NCI-H1694 treated with DMSO at 0.1 percent for 48 hours (cell line): ENCODE measurements at regions not wholly inside any gene's neighbourhood (a gene's known extent, or its start where the extent isn't known, plus 50 kb on each side); places are given as distances from the start of the nearest gene placed in this dataset.

Source experiments
- DNase-seq: peaks from one replicate; lab custom pipeline; 2025; lab: John Stamatoyannopoulos, UW

DNA sequence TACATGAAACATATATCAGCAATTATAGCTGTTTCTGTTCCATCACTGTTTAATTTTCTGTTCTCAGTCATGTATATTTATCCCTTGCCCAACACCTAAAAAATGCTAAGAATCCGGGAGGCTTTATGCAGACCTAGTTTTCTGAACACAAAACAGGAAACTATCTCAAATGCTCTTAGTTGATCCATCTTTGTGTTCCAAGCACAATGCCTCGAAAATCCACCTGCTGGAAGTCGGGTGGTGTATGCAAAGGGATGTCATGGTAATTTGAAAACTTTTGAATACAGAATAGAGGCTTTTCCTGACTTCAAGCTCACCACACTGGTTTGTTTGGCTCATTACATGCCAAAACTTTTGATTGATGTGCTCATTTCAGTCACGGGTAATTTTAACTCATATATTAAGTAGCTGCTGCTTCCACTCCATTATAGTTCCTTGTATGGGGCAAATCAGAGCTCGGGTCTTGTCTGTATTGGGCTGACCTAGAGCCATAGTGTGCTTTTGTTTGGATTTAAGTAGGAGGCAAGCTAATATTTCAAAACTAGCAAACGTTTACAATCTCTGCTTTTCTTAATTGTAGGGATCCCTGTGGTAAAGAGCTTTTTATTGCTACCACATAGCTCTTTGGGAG is 646.5 kb upstream of the EPHA7 start:
- DNase-seq = no peak

DNA sequence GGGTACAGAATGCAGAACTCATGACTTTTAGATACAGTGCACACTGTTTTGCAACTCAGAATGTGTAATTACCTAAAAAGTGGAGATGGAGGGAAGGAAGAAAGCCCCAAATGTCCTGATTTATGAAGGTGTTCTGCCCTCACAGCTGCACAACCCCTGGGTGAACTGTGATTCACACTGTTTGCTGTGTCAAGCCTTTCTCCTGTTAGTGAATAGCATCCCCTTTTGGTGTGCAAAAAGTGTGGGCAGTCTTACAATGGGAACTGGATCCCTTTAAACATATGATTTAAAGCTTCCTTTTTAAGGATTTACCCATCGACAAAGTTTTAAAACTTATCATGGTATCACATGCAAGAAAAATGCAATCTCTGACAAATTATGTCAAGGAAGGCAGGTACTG is 633.4 kb upstream of the EPHA7 start:
- no peak for DNase-seq

DNA sequence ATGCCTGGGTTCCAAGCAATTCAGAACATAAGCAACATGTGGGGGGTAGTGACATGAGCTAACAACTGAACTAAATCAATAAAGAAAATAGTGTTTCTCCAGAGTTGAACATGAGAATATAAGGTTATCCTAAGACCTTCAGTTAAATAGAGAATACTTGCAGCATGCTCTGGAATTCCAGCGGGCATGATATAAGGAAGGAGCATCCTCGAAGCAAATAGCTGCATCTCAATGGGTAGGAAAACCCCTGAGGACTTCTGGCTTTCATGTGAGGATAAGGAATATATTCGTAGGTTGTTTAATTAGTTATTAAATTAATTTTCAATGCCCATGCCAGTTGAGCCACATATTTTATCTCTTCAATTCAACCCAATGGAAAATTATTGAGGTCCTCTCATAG is 631.2 kb upstream of the EPHA7 start:
- DNase-seq = no peak

DNA sequence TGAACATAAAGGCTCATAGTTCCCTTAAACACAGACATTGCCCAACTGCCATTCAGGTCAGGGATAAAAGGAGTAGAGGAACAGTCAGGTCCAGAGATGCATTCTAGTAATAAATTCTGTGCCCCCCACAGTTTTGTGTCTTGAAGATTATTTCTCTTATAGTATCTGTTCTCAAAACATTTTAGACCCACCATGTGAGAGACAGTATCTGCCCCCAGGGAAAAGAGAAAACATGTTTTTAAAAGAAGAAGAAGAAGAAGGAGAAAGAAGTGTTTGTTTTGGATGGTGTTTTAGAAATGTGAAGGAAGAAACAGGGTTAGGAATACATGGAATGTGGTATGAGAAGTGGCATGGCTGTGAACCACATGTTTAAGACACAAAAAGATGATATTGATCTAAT is 629.6 kb upstream of the EPHA7 start:
- no peak for DNase-seq

DNA sequence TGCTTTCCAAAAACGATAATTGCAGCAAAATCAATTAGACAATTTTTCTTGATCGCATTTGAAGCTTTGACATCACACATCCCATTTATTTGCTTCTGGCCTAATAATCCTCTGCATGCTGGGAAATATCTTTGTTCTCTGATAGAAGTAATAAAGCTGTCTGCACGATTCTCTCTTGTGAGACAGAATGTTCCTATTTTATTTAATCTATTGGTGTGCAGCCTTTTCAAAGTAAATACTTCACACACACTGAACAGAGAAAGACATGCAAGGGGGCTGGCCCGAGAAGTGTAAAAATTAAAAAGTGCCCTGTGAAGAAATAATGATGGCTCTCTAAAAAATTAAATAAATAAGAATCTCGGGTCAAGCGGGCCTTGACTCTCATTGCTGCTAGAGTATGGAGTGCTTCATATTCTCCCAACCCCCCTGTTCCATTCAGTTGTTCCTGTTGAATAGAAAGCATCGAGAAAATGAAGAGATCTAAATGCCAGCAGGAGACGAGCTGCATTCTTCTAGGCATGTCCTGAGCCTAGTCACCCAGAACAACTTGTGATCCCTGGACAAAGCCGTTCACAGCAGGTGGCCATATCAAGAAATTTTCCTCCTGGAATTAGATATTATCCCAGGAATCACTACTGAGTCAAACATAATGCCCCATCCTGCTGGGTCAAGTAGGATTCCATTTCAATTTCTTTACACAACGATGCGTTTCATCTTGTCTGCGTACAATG is 625.9 kb upstream of the EPHA7 start:
- no peak for DNase-seq

DNA sequence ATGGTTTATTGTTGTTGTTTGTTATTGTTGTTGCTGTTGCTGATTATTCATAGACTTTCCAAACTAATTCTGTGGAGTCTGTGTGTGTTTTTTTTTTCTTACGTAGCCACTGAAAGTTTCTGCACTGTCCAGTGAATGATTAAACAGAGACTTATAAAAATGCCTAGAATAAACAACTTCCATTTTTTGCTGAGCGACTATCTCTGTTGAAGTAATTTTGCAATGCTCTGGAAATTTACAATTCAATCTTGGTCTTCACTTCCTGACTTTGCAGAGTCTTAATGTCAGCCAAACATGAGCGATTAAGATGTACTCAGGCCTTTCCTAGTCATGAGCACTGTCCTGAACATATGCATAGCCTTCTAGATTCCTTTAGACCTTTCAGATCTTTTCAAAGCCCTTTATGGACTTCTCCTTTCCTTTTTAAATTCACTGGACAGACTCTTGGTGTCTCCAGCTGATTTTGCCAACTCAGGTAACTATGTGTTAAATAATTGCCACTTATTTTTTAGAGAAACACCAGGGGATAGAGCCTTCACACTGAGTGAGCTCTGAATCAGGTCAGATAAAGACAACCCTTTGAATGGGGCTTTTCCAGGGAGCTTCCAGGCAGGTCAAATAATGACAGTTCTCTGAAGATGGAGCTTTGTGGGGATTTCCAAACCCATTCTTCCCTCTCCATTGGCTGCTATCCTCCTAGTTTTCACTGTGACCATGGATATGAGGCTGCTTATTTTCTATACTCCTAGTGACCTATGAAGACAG is 622.8 kb upstream of the EPHA7 start:
- DNase-seq = no peak

DNA sequence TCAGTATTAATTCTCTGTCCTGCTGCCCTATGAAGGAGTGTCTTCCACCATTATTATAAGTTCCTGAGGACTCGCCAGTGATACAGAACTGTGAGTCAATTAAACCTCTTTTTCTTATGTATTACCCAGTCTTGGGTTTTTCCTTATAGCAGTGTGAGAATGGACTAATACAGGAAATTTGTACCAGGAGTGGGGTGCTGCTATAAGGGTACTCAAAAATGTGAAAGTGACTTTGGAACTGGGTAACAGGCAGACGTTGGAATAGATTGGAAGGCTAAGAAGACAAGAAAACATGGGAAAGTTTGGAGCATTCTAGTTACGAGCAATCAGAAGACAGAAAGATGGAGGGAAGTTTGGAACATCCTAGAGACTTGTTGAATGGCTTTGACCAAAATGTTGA is 616.7 kb upstream of the EPHA7 start:
- no peak for DNase-seq

DNA sequence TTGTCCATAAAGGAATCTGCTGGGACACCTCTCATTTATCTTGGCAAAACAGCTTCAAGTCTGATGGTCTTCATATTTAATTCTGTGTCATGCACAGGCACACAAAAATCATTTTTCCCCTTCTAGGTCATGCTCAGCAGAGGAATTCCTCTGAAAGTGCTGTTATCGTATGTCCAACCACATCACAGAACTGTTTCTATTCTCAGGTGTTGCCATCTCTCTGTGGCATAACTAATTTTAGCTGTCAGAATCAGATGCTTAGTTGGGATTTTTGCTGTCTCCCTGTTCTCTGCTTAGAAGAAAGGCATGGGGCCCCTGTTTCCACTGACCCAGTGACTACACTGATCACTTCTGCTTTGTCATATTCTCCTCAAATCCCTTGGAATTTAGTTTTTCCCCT is 608.0 kb upstream of the EPHA7 start:
- no peak for DNase-seq

DNA sequence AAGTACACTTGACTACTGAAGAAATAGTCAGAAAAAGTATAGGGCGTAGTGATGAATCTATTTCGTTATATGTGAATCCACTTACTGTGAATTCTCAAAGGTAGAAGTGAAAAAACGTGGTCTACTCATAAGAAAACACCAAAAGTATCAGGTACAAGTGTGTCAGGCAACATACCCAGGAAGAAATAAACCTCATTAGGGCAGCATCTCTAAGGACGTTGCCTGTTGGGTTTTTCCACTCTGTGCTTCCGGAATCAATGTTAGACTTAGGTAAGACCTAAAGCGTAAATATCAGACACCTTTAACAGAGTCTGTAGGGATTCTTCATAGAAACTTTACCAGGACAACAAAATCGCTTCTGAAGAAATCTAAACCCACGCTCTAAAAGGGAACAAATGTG is 607.2 kb upstream of the EPHA7 start:
- DNase-seq = no peak

DNA sequence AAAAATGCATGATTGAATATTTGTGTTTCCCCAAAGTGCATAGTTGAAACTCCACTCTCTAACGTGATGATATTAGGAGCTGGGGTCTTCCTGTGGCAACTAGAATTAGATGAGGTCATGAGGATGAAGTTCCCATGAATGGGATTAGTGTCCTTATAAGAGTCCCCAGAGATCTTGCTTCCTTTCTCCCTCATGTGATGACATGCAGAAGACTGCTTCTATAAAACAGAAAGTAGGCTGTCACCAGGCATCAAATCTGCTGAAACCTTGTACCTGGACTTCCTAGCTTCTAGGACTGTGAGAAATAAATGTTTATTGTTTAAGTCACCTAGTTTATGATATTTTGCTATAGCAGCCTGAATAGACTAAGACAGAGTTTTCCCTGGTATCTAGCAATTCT is 586.5 kb upstream of the EPHA7 start:
- no peak for DNase-seq

DNA sequence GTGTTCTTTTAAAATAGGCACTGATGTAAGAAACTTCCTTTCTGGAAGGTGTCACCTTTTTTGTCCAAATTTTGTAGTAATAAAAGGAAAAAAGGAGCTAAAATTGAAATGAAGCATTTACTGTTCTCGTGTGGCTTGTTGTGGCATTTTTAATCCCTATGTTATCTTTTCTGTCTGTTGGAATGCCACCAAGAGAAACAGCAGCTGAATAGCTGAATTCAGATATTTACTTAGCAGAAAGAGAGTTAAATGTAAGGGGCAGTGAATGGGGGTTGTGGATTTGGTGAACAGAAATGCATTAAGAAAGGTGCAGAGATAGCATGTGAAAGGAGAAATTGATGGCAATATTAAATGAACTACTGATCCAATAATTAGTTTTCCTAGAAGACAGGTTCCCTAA is 573.6 kb upstream of the EPHA7 start:
- DNase-seq = no peak

DNA sequence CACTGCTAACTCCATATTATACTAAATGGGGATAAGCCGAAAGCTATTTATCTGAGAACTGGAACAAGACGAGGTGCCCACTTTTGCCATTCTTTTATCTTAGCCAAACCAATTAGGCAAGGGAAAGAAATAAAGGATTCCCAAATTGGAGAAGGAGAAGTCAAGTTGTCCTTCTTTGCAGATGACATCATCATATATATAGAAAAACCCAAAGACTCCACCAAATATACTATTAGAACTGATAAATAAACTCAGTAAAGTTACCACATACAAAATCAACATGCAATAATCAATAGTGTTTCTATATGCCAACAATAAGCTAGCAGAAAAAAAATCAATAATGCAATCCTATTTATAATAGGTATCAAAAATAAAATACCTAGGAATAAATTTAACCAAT is 570.3 kb upstream of the EPHA7 start:
- DNase-seq = no peak

DNA sequence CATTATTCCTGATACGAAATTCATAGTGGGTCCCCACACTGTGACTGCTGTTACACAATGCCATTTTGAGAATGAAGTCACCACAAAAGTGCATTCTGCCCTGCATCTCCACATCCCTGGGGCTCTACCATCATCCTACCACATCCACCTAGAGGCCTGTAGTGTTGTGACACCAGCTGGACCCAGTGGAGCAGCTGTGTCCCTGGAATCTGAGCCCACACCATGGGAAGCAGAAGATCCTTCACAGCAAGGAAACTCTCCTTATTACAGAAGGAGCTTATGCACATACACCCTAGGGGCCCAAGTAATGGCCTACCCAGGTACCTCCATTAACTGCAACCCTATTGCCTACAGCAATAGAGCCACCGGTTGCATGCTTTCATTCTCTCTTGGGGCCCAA is 566.6 kb upstream of the EPHA7 start:
- no peak for DNase-seq

DNA sequence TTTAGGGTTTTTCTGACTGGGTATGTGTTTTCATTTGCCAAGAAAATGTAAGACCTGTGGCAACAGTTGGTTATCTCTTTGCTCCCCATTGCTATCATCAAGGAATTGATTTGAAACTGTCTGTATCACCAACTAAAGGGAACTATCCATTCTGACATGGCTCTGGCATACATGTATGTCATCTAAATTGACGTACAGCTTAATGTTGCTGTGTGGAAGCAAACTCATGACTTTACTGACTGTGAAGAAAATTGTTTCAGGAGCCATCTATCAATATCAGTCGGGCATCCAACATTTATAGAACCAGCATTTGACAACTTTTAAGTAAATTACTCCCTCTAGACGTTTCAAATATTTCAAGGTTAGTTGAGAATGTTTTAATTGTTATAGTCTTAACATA is 555.8 kb upstream of the EPHA7 start:
- no peak for DNase-seq

DNA sequence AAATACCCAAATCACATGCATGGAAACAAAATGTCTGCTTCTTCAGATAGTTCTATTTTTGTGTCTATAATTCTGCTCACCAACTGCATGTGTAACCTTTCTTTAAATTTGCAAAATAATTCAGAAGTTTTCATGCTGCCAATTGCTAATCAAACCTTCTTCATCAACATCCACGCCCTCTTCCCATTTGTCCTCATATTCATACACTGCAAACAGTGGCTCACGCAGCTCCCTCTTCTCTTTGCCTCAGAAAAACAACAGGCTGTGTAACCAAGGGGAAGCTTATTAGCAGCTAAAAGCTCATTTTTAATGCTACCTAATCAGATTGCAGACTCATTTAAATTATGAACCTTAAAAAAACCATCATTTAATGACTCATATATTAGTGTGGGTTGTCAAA is 555.0 kb upstream of the EPHA7 start:
- DNase-seq = no peak

DNA sequence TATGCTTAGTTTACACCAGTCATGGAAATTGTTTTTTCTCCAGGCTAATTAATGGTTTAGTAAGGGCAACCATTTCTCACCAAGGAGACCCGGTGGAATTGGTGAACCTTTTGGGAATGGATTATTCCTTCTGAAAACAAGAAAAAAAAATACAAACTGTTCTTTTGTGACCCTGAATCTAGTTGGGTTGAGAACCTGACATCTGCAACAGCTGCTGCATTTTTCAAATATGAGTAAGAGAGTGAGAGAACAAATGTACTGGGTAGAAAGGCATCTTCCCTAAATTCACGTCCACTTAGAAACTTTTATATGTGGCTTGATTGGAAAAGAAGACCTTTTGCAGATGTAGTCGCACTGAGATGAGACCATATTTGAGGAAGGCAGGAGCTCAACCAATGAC is 553.4 kb upstream of the EPHA7 start:
- no peak for DNase-seq

DNA sequence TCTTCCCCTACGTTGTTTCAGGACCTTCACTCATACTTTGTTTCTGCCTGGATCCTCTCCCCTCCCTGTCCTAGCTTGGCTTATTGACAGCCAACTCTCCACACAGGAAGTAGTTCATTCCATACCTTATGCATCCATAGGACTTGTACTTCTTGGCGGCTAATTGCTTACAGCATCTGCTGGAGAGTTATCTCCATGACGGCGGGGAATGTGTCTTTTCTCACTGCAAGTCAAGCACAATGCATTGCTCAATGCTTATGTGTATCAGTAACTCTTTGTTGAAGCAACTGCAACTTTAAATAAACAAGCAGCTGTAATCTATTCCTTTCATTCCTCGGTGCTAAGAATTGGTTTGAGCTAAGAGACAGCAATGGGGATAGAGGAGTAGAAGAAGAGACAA is 551.3 kb upstream of the EPHA7 start:
- DNase-seq = no peak

DNA sequence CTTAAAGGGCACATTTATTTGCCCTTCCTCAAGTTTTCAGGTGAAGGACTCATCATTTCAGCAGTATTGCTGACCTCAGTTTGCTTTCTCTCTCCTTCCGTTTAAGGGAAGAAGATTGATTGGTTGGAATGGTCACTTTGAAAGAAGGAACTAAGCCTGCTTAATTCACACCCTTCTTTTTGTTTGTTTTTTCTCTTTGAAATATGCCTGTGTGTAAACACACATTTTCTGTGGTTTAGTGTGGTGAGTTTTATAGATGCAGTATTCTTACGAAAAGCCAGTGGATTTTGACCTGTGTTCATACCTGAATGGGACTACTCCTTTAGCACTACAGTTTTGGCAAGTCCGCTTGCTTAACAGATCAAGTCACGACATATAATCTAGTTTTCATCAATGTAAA is 548.8 kb upstream of the EPHA7 start:
- DNase-seq = no peak

DNA sequence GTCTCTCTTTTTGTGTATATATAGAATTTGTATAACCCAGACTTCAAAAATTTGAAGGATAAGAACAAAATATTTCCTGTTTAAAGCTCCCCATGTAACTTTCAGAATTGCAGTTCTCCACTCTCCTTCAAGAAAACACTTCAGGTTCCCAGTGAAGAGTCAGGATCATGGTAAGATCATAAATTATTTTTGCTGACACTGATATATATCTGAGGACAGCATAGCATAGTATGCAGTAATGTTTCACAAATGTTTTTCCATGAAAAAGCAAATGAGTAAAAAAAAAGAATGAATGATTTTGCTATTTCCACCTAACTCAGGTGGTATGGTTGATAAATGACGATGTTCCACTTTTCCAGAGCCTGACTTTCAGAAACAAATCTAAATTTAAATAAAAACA is 545.6 kb upstream of the EPHA7 start:
- DNase-seq = no peak

DNA sequence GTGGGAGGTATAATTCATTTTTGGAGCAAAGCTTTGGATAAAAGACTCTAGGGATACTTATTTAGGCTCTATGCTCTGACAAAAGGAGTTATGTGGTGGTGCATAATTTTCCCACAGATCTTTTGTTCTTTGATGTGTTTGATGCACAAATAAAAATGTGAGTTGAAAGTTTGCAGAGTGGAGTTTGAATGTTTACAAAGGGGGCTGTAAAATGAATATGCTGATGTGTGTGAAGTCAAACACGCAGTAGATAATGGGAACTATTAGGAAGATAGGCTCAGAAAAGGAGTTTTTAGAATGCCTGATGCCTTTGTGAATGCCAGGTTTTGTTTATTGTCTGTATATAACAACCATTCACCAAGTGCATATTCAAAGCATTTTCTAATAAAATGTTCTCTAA is 545.0 kb upstream of the EPHA7 start:
- DNase-seq = no peak

DNA sequence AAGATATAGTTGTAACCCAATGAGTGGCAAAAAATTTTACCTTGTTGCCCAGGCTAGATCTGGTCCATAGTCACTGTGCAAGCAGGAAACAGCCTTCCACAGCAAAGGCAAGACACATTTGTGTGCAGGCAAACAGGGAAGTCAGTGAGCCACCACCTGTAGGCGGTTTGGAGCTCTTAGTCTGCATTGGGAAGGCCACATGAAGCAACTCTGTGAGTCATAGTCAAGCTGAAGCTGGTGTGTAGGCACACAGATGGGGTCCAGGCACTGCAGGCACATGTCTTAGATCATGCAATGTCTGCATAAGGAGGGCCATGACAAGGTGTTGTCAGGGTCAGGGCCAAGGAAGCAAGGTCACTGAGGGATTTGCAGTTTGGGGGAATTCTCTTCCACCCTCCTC is 543.2 kb upstream of the EPHA7 start:
- DNase-seq = no peak

DNA sequence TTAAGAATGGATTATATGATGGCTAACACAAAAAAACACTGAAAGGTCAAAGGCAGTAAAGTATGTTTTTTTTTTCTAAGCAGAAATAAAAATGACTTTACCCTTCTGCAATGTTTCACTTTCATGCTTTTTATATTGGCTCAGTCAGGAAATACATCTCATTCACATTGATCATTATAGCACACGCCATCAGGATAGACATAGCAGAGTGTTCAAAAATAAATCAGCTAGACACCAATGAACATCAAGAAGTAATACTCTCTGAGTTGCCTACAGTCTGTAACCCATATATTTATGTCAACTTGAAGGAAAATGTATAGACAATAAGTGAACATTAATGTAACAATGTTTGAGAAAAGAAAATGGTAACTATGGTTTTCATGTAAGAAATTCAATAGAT is 535.2 kb upstream of the EPHA7 start:
- no peak for DNase-seq

DNA sequence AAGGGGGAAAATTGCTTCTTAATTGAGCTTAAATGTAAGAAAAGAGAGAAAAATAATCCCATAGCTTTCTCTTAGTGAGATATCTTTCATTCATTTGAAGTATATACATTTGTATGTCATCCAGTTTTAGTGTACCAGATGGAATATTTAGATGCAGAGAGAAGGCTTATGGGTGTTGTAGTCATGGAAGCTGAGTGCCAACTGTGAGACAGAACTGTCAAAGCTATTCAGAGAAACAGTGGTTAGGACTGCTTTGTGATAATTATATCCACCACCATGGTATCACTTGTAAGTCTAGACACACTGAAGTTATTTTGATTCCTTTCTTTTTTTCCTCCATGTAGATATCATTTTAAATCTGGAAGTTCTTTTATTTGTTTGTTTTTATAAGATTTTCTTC is 524.3 kb upstream of the EPHA7 start:
- DNase-seq = no peak

DNA sequence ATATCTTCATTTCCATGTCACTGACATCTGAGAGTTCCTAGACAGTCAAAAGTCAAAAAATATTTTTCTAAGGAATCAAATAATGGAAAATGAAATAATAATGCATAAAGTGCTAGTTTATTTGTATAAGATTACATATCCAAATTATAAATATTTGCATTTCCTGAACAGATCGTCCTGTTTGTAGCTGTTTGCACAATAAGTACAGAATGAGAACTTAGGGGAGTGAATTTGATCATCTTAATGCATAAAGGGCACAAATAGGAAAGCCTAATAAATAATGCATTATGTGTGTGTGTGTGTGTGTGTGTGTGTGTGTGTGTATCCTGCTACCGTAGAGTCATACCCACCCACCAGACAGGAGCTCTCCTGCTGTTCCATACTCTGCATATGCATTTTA is 521.0 kb upstream of the EPHA7 start:
- DNase-seq = no peak
